Right cardiac atrium (tissue), 5 donors: ENCODE measurements at regions not wholly inside any gene's neighbourhood (a gene's known extent, or its start where the extent isn't known, plus 50 kb on each side); places are given as distances from the start of the nearest gene placed in this dataset.
"Not testable (repeated sequence)": the region's sequence is repeated elsewhere in the genome, so short reads cannot be mapped to it uniquely, and the experiment has no call there.

Experiments
- ATAC-seq, 2 donors: fragments of 200-7000 bp; cut with Tn5 transposase; one replicate each; pipeline versions ENCODE4 v1.8.0 to v1.9.1; 2020; ENCODE audit warnings: moderate library complexity in 2 of 2, mild to moderate bottlenecking in 1 of 2
- DNase-seq, 3 donors: peaks; one replicate each; pipeline ENCODE4 v3.0.0-alpha.2; 2020
- H3K27ac ChIP-seq: one replicate; pipeline ENCODE4 v1.5.1; 2013; ENCODE audit warnings: mild to moderate bottlenecking, low read length, control low read depth, moderate library complexity
- H3K27me3 ChIP-seq: one replicate; pipeline ENCODE4 v1.6.1; 2013; ENCODE audit not compliant: control insufficient read depth, insufficient read depth
- H3K4me1 ChIP-seq: one replicate; pipeline ENCODE4 v1.6.1; 2013; ENCODE audit warnings: low read length; ENCODE audit not compliant: control insufficient read depth, insufficient read depth
- H3K4me3 ChIP-seq: one replicate; pipeline ENCODE4 v1.5.1; 2013; ENCODE audit warnings: low read length, control low read depth
- H3K9me3 ChIP-seq: one replicate; pipeline ENCODE4 v1.6.1; 2013; ENCODE audit warnings: low read length; ENCODE audit not compliant: control insufficient read depth
- WGBS: extraction: QIAGEN DNeasy Blood & Tissue Kit; methylation state at CpG from one replicate; pipeline ENCODE4 v1.1.7; 2013; 5-methylcytosine and 5-hydroxymethylcytosine counted together
- intact Hi-C, 4 donors: fragments of 100-400 bp; cut with DNase I; formaldehyde crosslinking; loops; one replicate each; pipeline versions ENCODE4 v1.11.0 to v1.14.0; 2022 to 2023
- donor health status: healthy with polysubstance abuse.
- donor health status: DM: no; HTN: yes; CAD: no.
- donor health status: DM: no; HTN: no; CAD: no.
- donor health status: DM: no; HTN: yes; CAD: no; lungs with severe emphysema.
- donor health status: DM: yes; HTN: yes; CAD: no.

DNA sequence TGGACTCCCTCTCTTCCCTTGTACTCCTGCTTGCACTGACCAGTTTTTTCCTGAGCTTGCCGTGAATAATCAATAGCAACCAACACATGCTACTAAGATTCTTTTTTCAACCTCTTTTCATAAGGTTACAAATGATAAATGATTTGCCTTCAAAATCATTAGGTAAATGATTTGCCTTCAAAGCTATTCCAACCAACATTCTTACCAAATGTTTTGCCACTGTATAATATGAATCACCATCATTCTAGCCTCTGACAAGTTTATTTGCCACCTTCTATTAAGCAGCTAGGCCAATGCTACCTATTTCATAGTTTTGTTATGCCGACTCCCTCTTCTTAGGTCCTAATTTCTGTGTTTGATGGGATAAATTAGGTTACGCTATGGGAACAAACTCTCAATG is 385.1 kb downstream of the DTWD2 start:
- Histone ChIP-seq H3K4me3 (no peak overlapping the region), H3K4me1 (no peaks in the 10 kb centered on the region), H3K27me3 (no peaks in the 10 kb centered on the region), H3K27ac (no peak overlapping the region), H3K9me3 (no peaks in the 10 kb centered on the region)
- ATAC-seq, result no peak
- DNase-seq, result no peak
- intact Hi-C loops, result no loop called here
- WGBS, result 93% methylated on average over 3 of the region's 3 CpGs

DNA sequence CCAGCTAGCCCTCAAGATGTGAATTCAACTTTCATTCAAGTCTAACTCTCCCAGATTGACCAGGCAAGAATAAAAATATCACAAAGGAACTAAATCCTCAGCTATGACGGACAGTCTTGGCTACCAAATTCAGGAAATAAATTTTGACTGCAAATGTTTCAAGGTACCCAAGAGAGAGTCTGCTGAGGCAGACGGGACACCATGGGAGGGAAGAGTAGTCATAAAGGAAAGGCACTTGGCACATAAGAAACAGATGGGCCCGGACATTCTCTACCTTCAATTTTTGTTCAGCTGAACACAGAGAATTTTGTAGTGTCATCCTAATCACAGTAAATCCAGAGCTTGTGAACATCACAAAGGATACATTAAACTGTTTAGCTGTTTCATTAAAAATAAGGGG is 390.0 kb downstream of the DTWD2 start:
- Histone ChIP-seq H3K27me3 (no peaks in the 10 kb centered on the region), H3K4me1 (no peaks in the 10 kb centered on the region), H3K9me3 (no peaks in the 10 kb centered on the region), H3K4me3 (no peak overlapping the region), H3K27ac (no peak overlapping the region)
- intact Hi-C loops, result no loop called here
- DNase-seq, result no peak
- 86% methylated on average over 3 of the region's 3 CpGs for WGBS
- ATAC-seq, result no peak

DNA sequence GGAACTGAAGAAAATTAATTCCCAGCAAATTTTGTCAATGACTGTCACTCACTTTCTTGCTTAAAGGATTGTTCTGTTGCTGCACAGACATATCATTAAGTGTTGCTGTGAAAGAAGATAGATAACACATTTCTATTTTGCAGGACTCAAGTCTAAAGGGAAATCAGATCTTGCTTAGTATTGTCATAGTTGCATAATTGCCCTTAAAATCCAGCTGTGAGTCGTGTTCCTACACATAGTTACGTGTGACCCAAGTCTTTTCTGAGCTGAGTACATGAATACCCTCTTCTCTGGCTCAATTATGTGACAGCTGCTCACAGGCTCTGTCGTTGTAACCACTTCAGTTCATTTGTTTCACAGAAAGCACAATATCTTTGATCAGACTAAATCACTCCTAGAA is 390.8 kb downstream of the DTWD2 start:
- no peaks in the 10 kb centered on the region for H3K9me3 ChIP-seq
- 31% methylated on average over 3 of the region's 3 CpGs for WGBS
- ATAC-seq (no peak), DNase-seq (no peak)
- intact Hi-C loops, result no loop called here
- no peak overlapping the region for H3K27ac ChIP-seq
- H3K27me3 ChIP-seq, result no peaks in the 10 kb centered on the region
- H3K4me3 ChIP-seq, result no peak overlapping the region
- H3K4me1 ChIP-seq, result no peaks in the 10 kb centered on the region

DNA sequence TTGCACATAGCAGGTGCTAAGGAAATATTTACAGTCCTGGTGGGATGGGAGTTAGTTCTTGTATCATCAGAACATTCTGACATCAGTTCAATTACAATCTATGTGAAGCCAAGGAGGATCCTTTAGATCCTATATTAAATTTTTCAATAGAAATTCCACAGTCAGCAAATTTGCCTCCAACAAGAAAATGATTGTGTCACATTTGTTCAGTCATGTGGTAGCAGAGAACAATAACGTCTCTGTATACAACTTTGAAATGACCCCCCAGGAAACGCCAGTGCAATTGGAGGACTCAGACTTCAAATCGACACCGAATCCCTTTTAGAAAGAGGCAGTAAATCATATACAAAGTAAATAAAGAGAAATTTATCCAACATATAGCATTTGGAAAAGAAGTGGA is 392.1 kb downstream of the DTWD2 start:
- Histone ChIP-seq H3K4me3 (no peak overlapping the region), H3K9me3 (no peaks in the 10 kb centered on the region), H3K4me1 (no peaks in the 10 kb centered on the region), H3K27me3 (no peaks in the 10 kb centered on the region), H3K27ac (no peak overlapping the region)
- no peak for DNase-seq
- WGBS, result 69% methylated on average over 4 of the region's 4 CpGs
- no peak for ATAC-seq
- intact Hi-C loops, result no loop called here

DNA sequence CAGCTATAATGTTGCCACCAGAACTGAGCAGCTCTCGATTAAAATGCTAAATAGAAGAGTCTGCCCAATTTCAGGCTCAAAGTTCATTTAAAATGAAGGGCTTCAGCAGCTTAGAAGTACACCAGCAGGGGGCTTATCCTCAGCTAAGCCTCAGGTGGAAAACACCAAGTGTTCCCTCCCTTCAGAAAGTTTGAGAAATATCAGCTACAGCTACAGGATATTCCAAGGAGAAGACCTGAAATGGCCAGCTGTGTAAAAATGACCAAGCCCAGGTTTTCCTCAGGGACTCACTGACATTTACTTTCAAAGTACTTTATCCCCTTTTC is 395.4 kb downstream of the DTWD2 start:
- Histone ChIP-seq H3K9me3 (no peaks in the 10 kb centered on the region), H3K27ac (no peak overlapping the region), H3K4me1 (no peaks in the 10 kb centered on the region), H3K27me3 (no peaks in the 10 kb centered on the region), H3K4me3 (no peak overlapping the region)
- no peak for DNase-seq
- ATAC-seq, result no peak
- intact Hi-C loops, result no loop called here
- WGBS, result 93% methylated on average over 1 of the region's 1 CpG

DNA sequence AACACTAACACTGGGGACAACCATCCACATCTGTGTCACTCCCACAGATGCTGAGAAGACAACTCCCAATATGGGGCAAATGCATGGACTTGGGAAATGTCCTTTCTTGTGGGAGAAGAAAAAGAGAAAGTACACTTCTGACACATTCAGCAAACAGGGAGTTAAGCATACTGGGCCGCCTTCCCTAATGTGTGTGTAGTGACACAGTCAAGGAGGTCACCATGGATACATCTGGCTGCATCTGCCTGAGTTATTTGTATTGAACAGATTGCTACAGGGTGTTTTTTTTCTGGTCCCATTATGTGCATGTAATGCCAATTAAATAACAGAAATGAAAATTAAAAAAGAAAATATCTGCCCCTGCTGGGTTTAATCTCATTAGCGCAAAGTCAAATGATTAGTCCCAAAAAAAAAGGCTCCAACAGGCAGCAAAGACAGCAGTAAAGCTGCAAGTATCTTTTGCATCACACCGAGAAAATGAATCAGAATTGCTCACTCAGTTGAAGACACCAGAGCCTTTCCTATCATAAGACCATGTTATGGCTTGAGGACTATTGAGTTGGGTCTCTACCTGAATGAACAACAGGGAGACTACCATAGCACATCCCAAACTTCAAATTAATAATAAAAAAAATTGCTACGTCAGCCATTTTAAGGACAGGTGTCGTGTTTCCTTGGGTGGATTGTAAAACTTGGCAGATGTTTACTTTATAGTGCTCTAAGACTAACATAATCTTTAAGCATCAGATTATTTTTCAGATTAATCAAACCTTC is 395.9 kb downstream of the DTWD2 start:
- no peak for DNase-seq
- Histone ChIP-seq H3K27ac (no peak overlapping the region), H3K4me3 (no peak overlapping the region), H3K4me1 (no peaks in the 10 kb centered on the region), H3K27me3 (no peaks in the 10 kb centered on the region), H3K9me3 (no peaks in the 10 kb centered on the region)
- WGBS, result 68% methylated on average over 5 of the region's 5 CpGs
- intact Hi-C loops, result no loop called here
- no peak for ATAC-seq

DNA sequence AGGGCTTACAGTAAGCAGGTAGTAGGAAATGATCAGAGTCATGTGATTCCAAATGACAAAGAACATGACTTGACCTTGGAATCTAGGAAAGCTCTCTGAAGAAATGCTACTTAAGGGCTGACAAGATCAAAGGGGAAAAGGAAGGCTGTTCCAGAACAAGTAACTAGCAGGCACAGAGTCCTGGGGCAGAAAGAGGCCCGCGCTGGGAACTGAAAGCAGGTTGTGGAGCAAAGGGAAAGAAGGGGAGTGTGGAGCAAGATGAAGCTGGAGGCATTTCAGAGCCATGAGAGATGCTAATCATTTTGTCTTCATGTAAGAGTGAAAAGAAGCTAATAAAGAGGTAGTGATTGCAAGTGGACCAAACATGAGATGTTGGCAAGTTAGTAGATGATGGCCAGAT is 397.5 kb downstream of the DTWD2 start:
- Histone ChIP-seq H3K27me3 (no peaks in the 10 kb centered on the region), H3K4me1 (no peaks in the 10 kb centered on the region), H3K27ac (no peak overlapping the region), H3K4me3 (no peak overlapping the region), H3K9me3 (no peaks in the 10 kb centered on the region)
- 96% methylated on average over 2 of the region's 2 CpGs for WGBS
- DNase-seq (no peak), ATAC-seq (no peak)
- intact Hi-C loops, result no loop called here

DNA sequence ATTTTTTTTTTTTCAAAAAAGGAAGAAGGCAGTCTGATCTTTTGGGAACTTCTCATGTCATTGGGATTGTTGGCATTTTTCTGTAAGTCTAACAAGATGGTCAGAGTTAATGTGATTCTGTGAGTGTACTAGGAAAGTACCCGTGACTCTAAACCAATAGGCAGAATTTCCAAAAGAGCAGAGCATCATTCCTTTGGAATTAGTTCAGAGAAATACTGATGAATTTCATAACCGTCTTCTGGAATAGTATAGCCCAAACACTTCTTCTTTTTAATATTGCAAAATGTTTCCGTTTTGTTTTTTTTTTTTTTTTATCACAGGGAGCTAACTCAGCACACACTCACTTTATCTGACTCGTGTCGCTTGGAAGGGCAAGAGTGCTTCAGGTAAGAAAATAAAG is 407.4 kb downstream of the DTWD2 start:
- peaks cover 5% of the 10 kb centered on the region for H3K4me1 ChIP-seq
- H3K9me3 ChIP-seq, result no peaks in the 10 kb centered on the region
- WGBS, result 55% methylated on average over 5 of the region's 5 CpGs
- DNase-seq (no peak), ATAC-seq (no peak)
- no peak overlapping the region for H3K4me3 ChIP-seq
- H3K27ac ChIP-seq, result no peak overlapping the region
- intact Hi-C loops, result no loop called here
- H3K27me3 ChIP-seq, result no peaks in the 10 kb centered on the region

DNA sequence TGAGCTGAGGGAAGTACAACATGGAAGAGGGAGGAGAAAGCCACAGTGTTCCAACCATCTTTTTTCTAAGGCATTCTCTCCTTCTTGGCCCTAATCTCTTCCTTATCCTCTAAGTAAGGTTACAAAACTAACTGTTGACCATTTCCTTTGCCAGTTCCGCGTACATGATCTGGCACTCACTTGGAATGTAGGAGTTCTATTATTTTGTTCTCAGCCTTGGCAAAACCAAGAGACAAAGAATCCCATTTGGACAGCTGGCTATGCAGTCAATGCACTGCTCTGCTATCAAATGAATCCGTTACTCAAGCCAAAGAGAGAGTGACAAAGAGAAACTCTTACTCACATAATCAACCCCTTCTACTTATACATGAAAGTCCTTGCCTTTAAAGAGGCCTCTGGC is 410.3 kb downstream of the DTWD2 start:
- ATAC-seq, result peak; percentile 85 to 86
- Histone ChIP-seq H3K9me3 (no peaks in the 10 kb centered on the region), H3K4me3 (no peak overlapping the region), H3K4me1 (peaks cover 5% of the 10 kb centered on the region), H3K27ac (no peak overlapping the region), H3K27me3 (no peaks in the 10 kb centered on the region)
- peak in 1 of 3 donors; percentile 67 for DNase-seq
- 25% methylated on average over 3 of the region's 3 CpGs for WGBS
- intact Hi-C loops, result no loop called here

DNA sequence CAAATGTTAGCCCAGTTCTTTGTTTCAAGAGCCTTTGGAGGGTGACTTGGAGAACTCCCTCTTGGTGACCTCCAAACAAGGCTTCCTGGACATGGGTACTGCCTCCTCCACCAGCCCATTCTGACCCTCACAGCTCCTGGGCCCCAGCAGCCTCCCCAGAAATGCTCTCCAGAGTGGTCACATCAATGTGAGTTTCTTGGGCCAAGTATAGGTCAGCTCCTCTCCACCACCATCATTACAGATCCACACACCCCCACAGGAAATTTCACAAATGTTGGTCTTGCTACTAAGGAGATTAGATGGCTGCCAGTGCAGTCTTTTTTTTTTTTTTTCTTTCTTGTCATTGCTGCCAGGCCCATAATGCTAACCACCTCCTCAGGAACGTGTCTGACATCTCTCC is 410.7 kb downstream of the DTWD2 start:
- H3K27ac ChIP-seq, result no peak overlapping the region
- peaks cover 5% of the 10 kb centered on the region for H3K4me1 ChIP-seq
- no peaks in the 10 kb centered on the region for H3K27me3 ChIP-seq
- peak in 1 of 3 donors; percentile 45 for DNase-seq
- peak; percentile 53 to 56 for ATAC-seq
- intact Hi-C loops, result no loop called here
- whole genome bisulfite sequencing, result 38% methylated on average over 1 of the region's 1 CpG
- no peak overlapping the region for H3K4me3 ChIP-seq
- H3K9me3 ChIP-seq, result no peaks in the 10 kb centered on the region

DNA sequence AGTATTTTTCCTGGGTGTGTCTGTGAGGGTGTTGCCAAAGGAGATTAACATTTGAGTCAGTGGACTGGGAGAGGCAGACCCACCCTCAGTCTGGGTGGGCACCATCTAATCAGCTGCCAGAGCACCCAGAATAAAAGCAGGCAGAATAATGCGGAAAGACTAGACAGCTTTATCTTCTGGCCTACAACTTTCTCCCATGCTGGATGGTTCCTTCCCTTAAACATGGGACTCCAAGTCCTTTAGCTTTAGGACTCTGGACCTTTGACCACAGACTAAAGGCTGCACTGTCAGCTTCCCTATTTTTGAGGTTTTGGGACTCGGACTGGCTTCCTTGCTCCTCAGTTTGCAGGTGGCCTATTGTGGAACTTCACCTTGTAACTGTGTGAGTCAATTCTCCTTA is 418.1 kb downstream of the DTWD2 start:
- H3K27ac ChIP-seq, H3K4me1 ChIP-seq, H3K4me3 ChIP-seq, ATAC-seq, DNase-seq, H3K27me3 ChIP-seq, intact Hi-C loops, H3K9me3 ChIP-seq: not testable (repeated sequence)
- 87% methylated on average over 2 of the region's 2 CpGs for WGBS

DNA sequence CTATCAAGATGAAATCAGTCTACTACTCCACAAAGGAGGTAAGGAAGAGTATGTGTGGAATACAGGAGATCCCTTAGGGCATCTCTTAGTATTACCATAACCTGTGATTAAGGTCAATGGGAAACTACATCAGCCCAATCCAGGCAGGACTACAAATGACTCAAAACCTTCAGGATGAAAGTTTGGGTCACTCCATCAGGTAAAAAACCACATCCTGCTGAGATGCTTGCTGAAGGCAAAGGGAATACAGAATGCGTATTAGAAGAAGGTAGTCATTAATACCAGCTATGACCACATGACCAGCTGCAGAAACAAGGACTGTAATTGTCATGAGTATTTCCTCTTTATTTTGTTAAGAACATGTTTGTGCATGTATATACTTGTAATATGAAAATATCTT is 418.8 kb downstream of the DTWD2 start:
- ATAC-seq, H3K27me3 ChIP-seq, H3K27ac ChIP-seq, H3K4me1 ChIP-seq, H3K9me3 ChIP-seq, H3K4me3 ChIP-seq, DNase-seq, intact Hi-C loops: not testable (repeated sequence)
- 94% methylated on average over 1 of the region's 1 CpG for WGBS
